ENCODE measurements at regions not wholly inside any gene's neighbourhood (a gene's known extent, or its start where the extent isn't known, plus 50 kb on each side); places are given as distances from the start of the nearest gene placed in this dataset.

- TF ChIP-seq CTCF (IDR thresholded peaks at IDR 0.05) (no peak), POLR2A (IDR thresholded peaks at IDR 0.05) (no peak)
These were observed 184.7 kb upstream of the ARGLU1 start for GRCh38 chr13:106752584-106753170.
